Endothelial cell of umbilical vein (primary cell): ENCODE measurements at regions not wholly inside any gene's neighbourhood (a gene's known extent, or its start where the extent isn't known, plus 50 kb on each side); places are given as distances from the start of the nearest gene placed in this dataset.

ENCODE experiments used
- EZH2 ChIP-seq: IDR thresholded peaks from 2 replicates; pipeline ENCODE4 v1.6.1; 2012; ENCODE audit warnings: borderline replicate concordance, low read depth, mild to moderate bottlenecking, moderate library complexity, low read length, inconsistent platforms; ENCODE audit not compliant: severe bottlenecking
- TF ChIP-seq, protein P1 (sequence below), 2 donors: IDR thresholded peaks; 1 replicate in 1 of 2; 2 replicates in 1 of 2; pipeline ENCODE4 v1.5.1; 2011; ENCODE audit warnings: low read length in 2 of 2, mild to moderate bottlenecking in 2 of 2, moderate library complexity in 2 of 2, control low read depth in 1 of 2, inconsistent platforms in 1 of 2, low read depth in 1 of 2; ENCODE audit not compliant: insufficient read depth in 1 of 2; ENCODE audit errors: extremely low read depth in 1 of 2

DNA sequence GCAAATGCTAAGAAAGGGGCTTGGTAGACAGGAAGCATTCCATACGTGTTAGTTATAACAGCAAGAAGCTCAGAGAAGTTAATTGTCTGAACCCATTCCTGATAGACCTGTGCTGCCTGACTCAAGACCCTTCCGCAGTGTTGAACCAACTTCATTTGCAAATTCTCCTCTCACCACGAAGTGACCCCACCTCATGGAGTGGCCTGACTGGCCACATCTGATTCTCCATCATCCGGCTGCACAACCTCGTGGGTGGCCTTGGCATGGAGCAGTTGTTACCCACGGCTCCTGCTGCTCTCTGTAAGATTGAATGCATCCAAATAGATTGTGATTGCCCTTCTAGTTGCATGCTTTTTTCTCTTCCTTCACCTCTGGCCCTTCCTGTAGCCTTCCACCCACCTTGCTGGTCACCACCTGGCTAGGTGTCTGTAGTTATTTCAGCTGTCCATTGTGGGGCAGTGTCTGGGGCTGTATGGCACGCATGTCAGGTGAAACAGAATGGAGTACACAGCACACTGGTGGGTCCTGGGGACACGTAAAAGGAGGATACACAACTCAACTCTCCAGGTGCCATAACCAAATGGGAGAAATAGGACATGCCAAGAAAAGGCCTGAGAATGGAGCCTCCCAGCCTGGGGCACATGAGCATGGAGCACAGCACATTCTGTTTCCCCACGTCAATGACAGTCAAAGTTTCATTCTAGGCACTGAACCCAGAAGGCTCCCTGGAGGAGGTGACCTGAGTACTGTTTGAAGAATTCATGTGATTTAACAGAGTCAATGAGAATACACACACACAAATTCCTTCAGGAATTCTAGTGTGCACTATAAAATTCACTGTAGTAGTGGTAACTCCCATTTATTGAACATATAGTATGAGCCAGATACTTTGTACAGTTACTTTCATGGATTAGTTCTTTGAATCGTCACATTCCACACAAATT, 70.5 kb upstream of the PTCH1 start:
- no peak for TF ChIP-seq EZH2
- TF ChIP-seq, protein P1, sequence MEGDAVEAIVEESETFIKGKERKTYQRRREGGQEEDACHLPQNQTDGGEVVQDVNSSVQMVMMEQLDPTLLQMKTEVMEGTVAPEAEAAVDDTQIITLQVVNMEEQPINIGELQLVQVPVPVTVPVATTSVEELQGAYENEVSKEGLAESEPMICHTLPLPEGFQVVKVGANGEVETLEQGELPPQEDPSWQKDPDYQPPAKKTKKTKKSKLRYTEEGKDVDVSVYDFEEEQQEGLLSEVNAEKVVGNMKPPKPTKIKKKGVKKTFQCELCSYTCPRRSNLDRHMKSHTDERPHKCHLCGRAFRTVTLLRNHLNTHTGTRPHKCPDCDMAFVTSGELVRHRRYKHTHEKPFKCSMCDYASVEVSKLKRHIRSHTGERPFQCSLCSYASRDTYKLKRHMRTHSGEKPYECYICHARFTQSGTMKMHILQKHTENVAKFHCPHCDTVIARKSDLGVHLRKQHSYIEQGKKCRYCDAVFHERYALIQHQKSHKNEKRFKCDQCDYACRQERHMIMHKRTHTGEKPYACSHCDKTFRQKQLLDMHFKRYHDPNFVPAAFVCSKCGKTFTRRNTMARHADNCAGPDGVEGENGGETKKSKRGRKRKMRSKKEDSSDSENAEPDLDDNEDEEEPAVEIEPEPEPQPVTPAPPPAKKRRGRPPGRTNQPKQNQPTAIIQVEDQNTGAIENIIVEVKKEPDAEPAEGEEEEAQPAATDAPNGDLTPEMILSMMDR (IDR thresholded peaks at IDR 0.05; ENCODE audit: extremely low read depth in 1 of 2, insufficient read depth in 1 of 2, low read depth in 1 of 2, low read length in 2 of 2) = no peak
